LNCaP clone FGC (cell line): ENCODE measurements at regions not wholly inside any gene's neighbourhood (a gene's known extent, or its start where the extent isn't known, plus 50 kb on each side); places are given as distances from the start of the nearest gene placed in this dataset.

Experiments
- DNase-seq: peaks from one replicate; pipeline ENCODE4 v3.0.0-alpha.2; 2011; ENCODE audit warnings: low read depth
- H3K4me3 ChIP-seq: 2 replicates; pipeline ENCODE4 v1.5.1; 2011; ENCODE audit warnings: mild to moderate bottlenecking, low read depth, low read length, control low read depth
- CTCF ChIP-seq: IDR thresholded peaks from 2 replicates; pipeline ENCODE4 v1.5.1; 2012; ENCODE audit warnings: mild to moderate bottlenecking; ENCODE audit not compliant: control insufficient read depth, insufficient read depth; ENCODE audit errors: extremely low read depth

GRCh38 chr12:98058838-98059237, 456.6 kb upstream of the TMPO start:
- DNase-seq, result no peak
- H3K4me3 ChIP-seq, result no peak overlapping the region
- TF ChIP-seq CTCF, result no peak

GRCh38 chr12:98059659-98060343, 455.6 kb upstream of the TMPO start:
- DNase-seq, result no peak
- H3K4me3 ChIP-seq, result no peak overlapping the region
- TF ChIP-seq CTCF, result no peak

- TF ChIP-seq CTCF, result no peak
- DNase-seq, result no peak
Observed at GRCh38 chr12:98060411-98060810, 455.0 kb upstream of the TMPO start.

GRCh38 chr12:98062464-98063245, 452.7 kb upstream of the TMPO start:
- TF ChIP-seq CTCF, result no peak
- no peak overlapping the region for H3K4me3 ChIP-seq
- DNase-seq, result no peak

More at GRCh38 chr12:98060411-98060810, 455.0 kb upstream of the TMPO start:
- no peak overlapping the region for H3K4me3 ChIP-seq

- H3K4me3 ChIP-seq, result no peak overlapping the region
- no peak for DNase-seq
- TF ChIP-seq CTCF, result no peak
Observed at GRCh38 chr12:98064501-98064900, 450.9 kb upstream of the TMPO start.

- DNase-seq, result no peak
- no peak overlapping the region for H3K4me3 ChIP-seq
- no peak for TF ChIP-seq CTCF
Observed at GRCh38 chr12:98067795-98068194, 447.6 kb upstream of the TMPO start.

- H3K4me3 ChIP-seq, result no peak overlapping the region
- no peak for DNase-seq
- TF ChIP-seq CTCF, result no peak
Observed at GRCh38 chr12:98073610-98074009, 441.8 kb upstream of the TMPO start.
